Sigmoid colon (tissue), 6 donors: ENCODE measurements at regions not wholly inside any gene's neighbourhood (a gene's known extent, or its start where the extent isn't known, plus 50 kb on each side); places are given as distances from the start of the nearest gene placed in this dataset.

Experiments
- DNase-seq: peaks from one replicate; pipeline ENCODE4 v3.0.0-alpha.2; 2019
- H3K27ac ChIP-seq, 4 donors: fragments of 200-600 bp; sonication (generic); one replicate each; pipeline ENCODE4 v1.5.1; 2016 to 2019; ENCODE audit warnings: mild to moderate bottlenecking in 1 of 4
- H3K27me3 ChIP-seq, 3 donors: fragments of 200-600 bp; sonication (generic); one replicate each; pipeline ENCODE4 v1.5.1; 2019; ENCODE audit warnings: mild to moderate bottlenecking in 1 of 3
- H3K36me3 ChIP-seq, 4 donors: fragments of 200-600 bp; sonication (generic); one replicate each; pipeline ENCODE4 v1.5.1; 2016 to 2019
- H3K4me1 ChIP-seq, 4 donors: fragments of 200-600 bp; sonication (generic); one replicate each; pipeline ENCODE4 v1.5.1; 2017 to 2019
- H3K4me3 ChIP-seq, 4 donors: fragments of 200-600 bp; sonication (generic); one replicate each; pipeline ENCODE4 v1.5.1; 2017 to 2019; ENCODE audit warnings: mild to moderate bottlenecking in 2 of 4, moderate library complexity in 1 of 4
- H3K9me3 ChIP-seq, 4 donors: fragments of 200-600 bp in 3 of 4; sonication (generic) in 3 of 4; one replicate each; pipeline versions ENCODE4 v1.5.1 to v1.6.1; 2013 to 2019
- EP300 ChIP-seq, 4 donors: sonication (generic); formaldehyde crosslinking; IDR thresholded peaks; one replicate each; pipeline ENCODE4 v1.6.1; 2017; ENCODE audit warnings: antibody characterized with exemption in 4 of 4
- POLR2A ChIP-seq, 2 donors: fragments of 450-650 bp; IDR thresholded peaks; one replicate each; pipeline ENCODE4 v1.6.1; 2016; ENCODE audit warnings: antibody characterized with exemption in 2 of 2, mild to moderate bottlenecking in 2 of 2, moderate library complexity in 2 of 2
- POLR2AphosphoS5 ChIP-seq, 4 donors: sonication (generic); formaldehyde crosslinking; IDR thresholded peaks; one replicate each; pipeline ENCODE4 v1.6.1; 2017; ENCODE audit warnings: antibody characterized with exemption in 4 of 4
- WGBS, 2 donors: extraction: QIAGEN DNeasy Blood & Tissue Kit; methylation state at CpG; one replicate each; pipeline ENCODE4 v1.1.7; 2013; 5-methylcytosine and 5-hydroxymethylcytosine counted together
- intact Hi-C: fragments of 100-400 bp; cut with DNase I; formaldehyde crosslinking; loops from one replicate; pipeline ENCODE4 v1.15.1; 2023
- TF ChIP-seq, protein P1 (sequence below), 4 experiments: fragments of 450-650 bp in 3 of 4; fragments of 200-600 bp in 1 of 4; IDR thresholded peaks; one replicate each; pipeline ENCODE4 v1.5.1; 2016 to 2019; ENCODE audit warnings: antibody characterized with exemption in 4 of 4, mild to moderate bottlenecking in 3 of 4, moderate library complexity in 2 of 4
- donor health status: healthy with polysubstance abuse.
- donor health status: healthy.

DNA sequence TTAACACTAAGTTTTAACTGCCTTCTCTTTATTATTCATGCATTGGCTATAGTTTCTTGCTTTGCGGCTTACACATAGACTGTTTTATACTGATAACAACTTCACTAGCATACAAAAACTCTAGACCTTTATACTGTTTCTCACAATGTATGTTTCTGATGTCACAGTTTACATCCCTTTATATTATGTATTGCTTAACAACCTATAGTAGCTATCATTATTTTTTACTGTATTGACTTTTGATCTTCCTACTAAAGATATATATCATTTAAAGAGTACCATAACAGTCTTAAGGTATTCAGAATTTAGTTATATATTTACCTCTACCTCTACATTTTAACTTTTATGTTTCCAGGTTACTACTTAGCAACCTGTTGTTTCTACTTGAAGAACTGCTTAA is 543.3 kb upstream of the ARGLU1 start:
- 23 to 83% methylated on average over 1 of the region's 1 CpG for WGBS, 2 donors
- TF ChIP-seq, protein P1, sequence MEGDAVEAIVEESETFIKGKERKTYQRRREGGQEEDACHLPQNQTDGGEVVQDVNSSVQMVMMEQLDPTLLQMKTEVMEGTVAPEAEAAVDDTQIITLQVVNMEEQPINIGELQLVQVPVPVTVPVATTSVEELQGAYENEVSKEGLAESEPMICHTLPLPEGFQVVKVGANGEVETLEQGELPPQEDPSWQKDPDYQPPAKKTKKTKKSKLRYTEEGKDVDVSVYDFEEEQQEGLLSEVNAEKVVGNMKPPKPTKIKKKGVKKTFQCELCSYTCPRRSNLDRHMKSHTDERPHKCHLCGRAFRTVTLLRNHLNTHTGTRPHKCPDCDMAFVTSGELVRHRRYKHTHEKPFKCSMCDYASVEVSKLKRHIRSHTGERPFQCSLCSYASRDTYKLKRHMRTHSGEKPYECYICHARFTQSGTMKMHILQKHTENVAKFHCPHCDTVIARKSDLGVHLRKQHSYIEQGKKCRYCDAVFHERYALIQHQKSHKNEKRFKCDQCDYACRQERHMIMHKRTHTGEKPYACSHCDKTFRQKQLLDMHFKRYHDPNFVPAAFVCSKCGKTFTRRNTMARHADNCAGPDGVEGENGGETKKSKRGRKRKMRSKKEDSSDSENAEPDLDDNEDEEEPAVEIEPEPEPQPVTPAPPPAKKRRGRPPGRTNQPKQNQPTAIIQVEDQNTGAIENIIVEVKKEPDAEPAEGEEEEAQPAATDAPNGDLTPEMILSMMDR (IDR thresholded peaks at IDR 0.05), result no peak
- no peak for TF ChIP-seq POLR2AphosphoS5 (IDR thresholded peaks at IDR 0.05)
- no peak for TF ChIP-seq EP300 (IDR thresholded peaks at IDR 0.05)
- TF ChIP-seq POLR2A (IDR thresholded peaks at IDR 0.05), result no peak
- Histone ChIP-seq H3K4me3 (no peak overlapping the region), H3K4me1 (no peaks in the 10 kb centered on the region), H3K27me3 (no peaks in the 10 kb centered on the region), H3K27ac (no peak overlapping the region), H3K9me3 (peaks cover 0 to 5% (median 2%) of the 10 kb centered on the region in 4 donors), H3K36me3 (no peaks in the 10 kb centered on the region)
- no peak for DNase-seq
- intact Hi-C loops, result no loop called here

DNA sequence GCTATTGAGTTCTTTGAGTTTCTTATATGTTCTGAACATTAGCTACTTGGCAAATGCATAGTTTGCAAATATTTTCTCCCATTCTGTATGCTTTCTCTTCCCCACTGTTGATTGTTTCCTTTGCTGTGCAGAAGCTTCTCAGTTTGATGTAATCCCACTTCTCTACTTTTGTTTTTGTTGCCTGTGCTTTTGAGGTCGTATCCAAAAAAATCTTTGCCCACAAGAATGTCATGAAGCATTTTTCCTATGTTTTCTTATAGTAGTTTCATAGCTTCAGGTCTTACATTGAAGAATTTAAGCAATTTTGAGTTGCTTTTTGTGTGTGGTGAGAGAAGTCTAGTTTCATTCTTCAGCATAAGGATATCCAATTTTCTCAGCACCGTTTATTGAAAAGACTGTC is 536.7 kb upstream of the ARGLU1 start:
- Histone ChIP-seq H3K4me1 (no peaks in the 10 kb centered on the region), H3K27me3 (no peaks in the 10 kb centered on the region), H3K27ac (no peak overlapping the region), H3K9me3 (peaks cover 0 to 5% (median 2%) of the 10 kb centered on the region in 4 donors), H3K36me3 (no peaks in the 10 kb centered on the region), H3K4me3 (no peak overlapping the region)
- intact Hi-C loops, result no loop called here
- WGBS, 2 donors, result 65 to 73% methylated on average over 2 of the region's 2 CpGs
- no peak for TF ChIP-seq POLR2A (IDR thresholded peaks at IDR 0.05)
- no peak for TF ChIP-seq POLR2AphosphoS5 (IDR thresholded peaks at IDR 0.05)
- no peak for TF ChIP-seq EP300 (IDR thresholded peaks at IDR 0.05)
- TF ChIP-seq, protein P1 (IDR thresholded peaks at IDR 0.05), result no peak
- DNase-seq, result no peak

- DNase-seq, result no peak
- Histone ChIP-seq H3K4me1 (no peaks in the 10 kb centered on the region), H3K27me3 (no peaks in the 10 kb centered on the region), H3K4me3 (no peak overlapping the region), H3K36me3 (no peaks in the 10 kb centered on the region), H3K9me3 (no peaks in the 10 kb centered on the region), H3K27ac (no peak overlapping the region)
- intact Hi-C loops, result no loop called here
- 76% methylated on average over 1 of the region's 1 CpG for WGBS, 2 donors
- TF ChIP-seq, protein P1 (IDR thresholded peaks at IDR 0.05), result no peak
- TF ChIP-seq EP300 (IDR thresholded peaks at IDR 0.05), result no peak
- TF ChIP-seq POLR2A (IDR thresholded peaks at IDR 0.05), result no peak
- no peak for TF ChIP-seq POLR2AphosphoS5 (IDR thresholded peaks at IDR 0.05)
Observed at GRCh38 chr13:107102676-107103075, 534.7 kb upstream of the ARGLU1 start.

DNA sequence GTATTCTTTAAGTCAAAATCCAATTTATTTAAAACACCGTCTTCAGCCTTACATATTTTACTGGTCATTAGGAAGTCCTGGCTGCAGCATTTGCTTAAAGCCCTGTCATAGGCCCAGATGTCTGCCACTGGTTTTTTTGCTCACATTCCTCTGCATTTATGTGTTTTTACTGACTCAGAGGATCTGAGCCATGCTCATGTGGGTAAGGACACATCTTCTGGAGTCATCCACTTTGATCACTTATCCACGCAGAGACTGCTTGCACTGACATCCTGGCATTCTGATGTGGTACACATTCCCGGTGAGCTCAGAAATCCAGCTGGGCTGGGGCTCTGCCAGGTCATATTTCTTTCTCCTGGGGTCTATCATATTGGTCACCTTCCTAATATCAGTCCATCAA is 531.7 kb upstream of the ARGLU1 start:
- no peak overlapping the region for H3K27ac ChIP-seq

DNA sequence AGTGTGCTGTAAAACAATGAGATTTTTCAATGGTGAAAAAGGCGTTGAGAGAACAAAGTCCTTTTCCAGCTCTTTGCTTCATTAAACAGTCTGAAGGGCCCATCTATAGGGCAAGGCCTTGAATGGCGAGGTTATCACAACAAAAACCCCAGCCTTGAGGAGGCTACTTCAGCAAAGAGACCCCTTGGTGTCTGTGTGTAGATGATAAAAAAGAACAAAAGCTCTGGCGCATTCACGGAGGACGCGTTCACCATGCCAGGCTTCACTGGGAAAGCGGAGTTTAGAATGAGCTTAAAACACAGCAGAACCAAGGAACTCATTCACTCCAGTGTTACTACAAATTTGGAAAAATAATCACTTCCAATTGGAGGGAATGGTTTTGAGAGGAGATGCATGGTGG is 530.0 kb upstream of the ARGLU1 start:
- no peak for DNase-seq
- H3K27ac ChIP-seq, result no peak overlapping the region
- H3K4me3 ChIP-seq, result no peak overlapping the region
- no peaks in the 10 kb centered on the region for H3K27me3 ChIP-seq
- intact Hi-C loops, result no loop called here
- WGBS, 2 donors, result 83 to 88% methylated on average over 7 of the region's 7 CpGs
- no peaks in the 10 kb centered on the region for H3K9me3 ChIP-seq
- H3K36me3 ChIP-seq, result no peaks in the 10 kb centered on the region
- TF ChIP-seq POLR2A (IDR thresholded peaks at IDR 0.05) (no peak), POLR2AphosphoS5 (IDR thresholded peaks at IDR 0.05) (no peak), EP300 (IDR thresholded peaks at IDR 0.05) (no peak)
- TF ChIP-seq, protein P1 (IDR thresholded peaks at IDR 0.05), result no peak
- no peaks in the 10 kb centered on the region for H3K4me1 ChIP-seq

More for the DNA sequence above, 531.7 kb upstream of the ARGLU1 start:
- no peaks in the 10 kb centered on the region for H3K4me1 ChIP-seq
- WGBS, 2 donors, result 91 to 92% methylated on average over 3 of the region's 3 CpGs
- H3K9me3 ChIP-seq, result no peaks in the 10 kb centered on the region
- H3K36me3 ChIP-seq, result no peaks in the 10 kb centered on the region
- H3K27me3 ChIP-seq, result no peaks in the 10 kb centered on the region
- TF ChIP-seq, protein P1 (IDR thresholded peaks at IDR 0.05), result no peak
- no peak for TF ChIP-seq POLR2AphosphoS5 (IDR thresholded peaks at IDR 0.05)
- no peak for TF ChIP-seq POLR2A (IDR thresholded peaks at IDR 0.05)
- TF ChIP-seq EP300 (IDR thresholded peaks at IDR 0.05), result no peak
- no peak overlapping the region for H3K4me3 ChIP-seq
- no peak for DNase-seq
- intact Hi-C loops, result no loop called here
